ENCODE measurements at regions not wholly inside any gene's neighbourhood (a gene's known extent, or its start where the extent isn't known, plus 50 kb on each side); places are given as distances from the start of the nearest gene placed in this dataset.

- H3K4me2 ChIP-seq (ENCODE audit: insufficient read depth, low read length), result no peak overlapping the region
- no peak for DNase-seq
- TF ChIP-seq, protein P1, sequence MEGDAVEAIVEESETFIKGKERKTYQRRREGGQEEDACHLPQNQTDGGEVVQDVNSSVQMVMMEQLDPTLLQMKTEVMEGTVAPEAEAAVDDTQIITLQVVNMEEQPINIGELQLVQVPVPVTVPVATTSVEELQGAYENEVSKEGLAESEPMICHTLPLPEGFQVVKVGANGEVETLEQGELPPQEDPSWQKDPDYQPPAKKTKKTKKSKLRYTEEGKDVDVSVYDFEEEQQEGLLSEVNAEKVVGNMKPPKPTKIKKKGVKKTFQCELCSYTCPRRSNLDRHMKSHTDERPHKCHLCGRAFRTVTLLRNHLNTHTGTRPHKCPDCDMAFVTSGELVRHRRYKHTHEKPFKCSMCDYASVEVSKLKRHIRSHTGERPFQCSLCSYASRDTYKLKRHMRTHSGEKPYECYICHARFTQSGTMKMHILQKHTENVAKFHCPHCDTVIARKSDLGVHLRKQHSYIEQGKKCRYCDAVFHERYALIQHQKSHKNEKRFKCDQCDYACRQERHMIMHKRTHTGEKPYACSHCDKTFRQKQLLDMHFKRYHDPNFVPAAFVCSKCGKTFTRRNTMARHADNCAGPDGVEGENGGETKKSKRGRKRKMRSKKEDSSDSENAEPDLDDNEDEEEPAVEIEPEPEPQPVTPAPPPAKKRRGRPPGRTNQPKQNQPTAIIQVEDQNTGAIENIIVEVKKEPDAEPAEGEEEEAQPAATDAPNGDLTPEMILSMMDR (IDR thresholded peaks at IDR 0.05; ENCODE audit: borderline replicate concordance, extremely low read depth, low read length, poor library complexity, severe bottlenecking), result no peak
- no peak overlapping the region for H3K4me3 ChIP-seq (ENCODE audit: low read depth in 1 of 2, low read length in 2 of 2)
- H4K20me1 ChIP-seq (ENCODE audit: insufficient read depth, low read length), result no peaks in the 10 kb centered on the region
- H3K9me3 ChIP-seq (ENCODE audit: insufficient read depth, low read length, severe bottlenecking), result no peaks in the 10 kb centered on the region
- peaks cover 4% of the 10 kb centered on the region for H3K27me3 ChIP-seq (ENCODE audit: insufficient read depth, low read length, poor library complexity)
- H3K79me2 ChIP-seq (ENCODE audit: insufficient read depth, low read length), result no peaks in the 10 kb centered on the region
- H3K9ac ChIP-seq (ENCODE audit: low read depth, low read length), result no peak overlapping the region
- no peak for ATAC-seq (ENCODE audit: insufficient read depth, low read depth)
- H3K27ac ChIP-seq (ENCODE audit: low read length), result no peak overlapping the region
- H2AFZ ChIP-seq (ENCODE audit: low read depth, low read length), result no peak overlapping the region
- no peaks in the 10 kb centered on the region for H3K36me3 ChIP-seq (ENCODE audit: insufficient read depth, low read length)
- H3K4me1 ChIP-seq (ENCODE audit: insufficient read depth, low read length), result no peaks in the 10 kb centered on the region
Observed at GRCh38 chr12:76272287-76272686, 75.9 kb downstream of the BBS10 start.

DNA sequence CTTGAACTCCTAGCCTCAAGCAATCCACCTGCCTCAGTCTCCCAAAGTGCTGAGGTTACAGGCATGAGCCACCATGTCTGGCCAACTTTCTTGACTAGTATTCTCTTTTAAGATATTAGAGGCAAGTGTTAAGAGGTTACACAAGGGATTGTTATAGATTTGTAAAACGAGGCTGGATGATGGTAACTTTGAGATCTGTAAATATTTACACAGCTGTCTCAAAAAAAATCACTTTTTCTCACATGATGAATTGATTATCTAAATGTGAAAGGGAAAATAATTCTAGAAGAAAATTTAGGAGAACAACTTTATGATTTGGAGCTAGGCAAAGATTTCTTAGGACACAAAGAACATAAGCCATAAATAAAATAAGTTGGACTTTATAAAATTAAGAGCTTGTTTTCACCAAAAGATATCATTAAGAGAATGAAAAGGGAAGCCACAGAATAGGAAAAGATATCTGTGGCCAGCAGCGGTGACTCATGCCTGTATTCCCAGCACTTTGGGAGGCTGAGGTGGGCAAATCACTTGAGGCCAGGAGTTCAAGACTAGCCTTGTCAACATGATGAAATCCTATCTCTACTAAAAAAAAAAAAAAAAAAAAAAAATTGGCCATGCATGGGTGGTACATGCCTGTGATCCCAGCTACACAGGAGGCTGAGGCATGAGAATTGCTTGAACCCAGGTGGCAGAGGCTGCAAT lies 77.4 kb downstream of the BBS10 start:
- no peak for ATAC-seq (ENCODE audit: insufficient read depth, low read depth)

DNA sequence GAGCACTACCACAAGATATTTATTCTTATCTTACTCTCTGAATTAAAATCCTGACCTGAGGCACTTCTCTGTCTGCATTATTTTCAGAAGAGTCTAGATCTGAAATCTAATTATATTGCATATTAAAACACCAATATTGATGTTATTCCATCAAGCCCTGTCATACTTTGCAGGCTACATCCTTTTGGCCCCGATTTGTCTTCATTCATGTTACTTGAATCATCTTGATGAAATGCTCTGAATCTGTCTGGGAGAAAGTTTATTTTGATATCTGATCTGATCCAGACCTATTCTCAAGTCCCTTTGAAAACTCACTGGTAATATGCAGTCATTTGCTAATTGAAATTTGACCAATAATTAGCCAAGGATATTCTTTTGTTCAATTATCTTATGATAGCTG lies 79.9 kb downstream of the BBS10 start:
- H3K27me3 ChIP-seq (ENCODE audit: insufficient read depth, low read length, poor library complexity), result peaks cover 4% of the 10 kb centered on the region
- H3K4me3 ChIP-seq (ENCODE audit: low read depth in 1 of 2, low read length in 2 of 2), result no peak overlapping the region
- H4K20me1 ChIP-seq (ENCODE audit: insufficient read depth, low read length), result no peaks in the 10 kb centered on the region
- no peaks in the 10 kb centered on the region for H3K79me2 ChIP-seq (ENCODE audit: insufficient read depth, low read length)
- H2AFZ ChIP-seq (ENCODE audit: low read depth, low read length), result no peak overlapping the region
- TF ChIP-seq EZH2 (IDR thresholded peaks at IDR 0.05; ENCODE audit: borderline replicate concordance, low read depth, low read length, severe bottlenecking), result no peak
- TF ChIP-seq, protein P1 (IDR thresholded peaks at IDR 0.05; ENCODE audit: borderline replicate concordance, extremely low read depth, low read length, poor library complexity, severe bottlenecking), result no peak
- H3K36me3 ChIP-seq (ENCODE audit: insufficient read depth, low read length), result no peaks in the 10 kb centered on the region
- H3K4me1 ChIP-seq (ENCODE audit: insufficient read depth, low read length), result no peaks in the 10 kb centered on the region
- no peaks in the 10 kb centered on the region for H3K9me3 ChIP-seq (ENCODE audit: insufficient read depth, low read length, severe bottlenecking)
- ATAC-seq (ENCODE audit: insufficient read depth, low read depth), result no peak
- no peak overlapping the region for H3K4me2 ChIP-seq (ENCODE audit: insufficient read depth, low read length)
- DNase-seq, result no peak
- H3K27ac ChIP-seq (ENCODE audit: low read length), result no peak overlapping the region
- no peak overlapping the region for H3K9ac ChIP-seq (ENCODE audit: low read depth, low read length)

More for the DNA sequence above, 77.4 kb downstream of the BBS10 start:
- no peak for DNase-seq
- Histone ChIP-seq H3K36me3 (ENCODE audit: insufficient read depth, low read length) (no peaks in the 10 kb centered on the region), H3K79me2 (ENCODE audit: insufficient read depth, low read length) (no peaks in the 10 kb centered on the region), H3K27ac (ENCODE audit: low read length) (no peak overlapping the region), H4K20me1 (ENCODE audit: insufficient read depth, low read length) (no peaks in the 10 kb centered on the region), H3K4me3 (ENCODE audit: low read depth in 1 of 2, low read length in 2 of 2) (no peak overlapping the region), H3K9ac (ENCODE audit: low read depth, low read length) (no peak overlapping the region), H3K4me2 (ENCODE audit: insufficient read depth, low read length) (no peak overlapping the region), H3K9me3 (ENCODE audit: insufficient read depth, low read length, severe bottlenecking) (no peaks in the 10 kb centered on the region), H3K27me3 (ENCODE audit: insufficient read depth, low read length, poor library complexity) (peaks cover 4% of the 10 kb centered on the region), H2AFZ (ENCODE audit: low read depth, low read length) (no peak overlapping the region), H3K4me1 (ENCODE audit: insufficient read depth, low read length) (no peaks in the 10 kb centered on the region)
- TF ChIP-seq EZH2 (IDR thresholded peaks at IDR 0.05; ENCODE audit: borderline replicate concordance, low read depth, low read length, severe bottlenecking), result no peak
- TF ChIP-seq, protein P1 (IDR thresholded peaks at IDR 0.05; ENCODE audit: borderline replicate concordance, extremely low read depth, low read length, poor library complexity, severe bottlenecking), result no peak
